ENCODE measurements at regions not wholly inside any gene's neighbourhood (a gene's known extent, or its start where the extent isn't known, plus 50 kb on each side); places are given as distances from the start of the nearest gene placed in this dataset.

DNA sequence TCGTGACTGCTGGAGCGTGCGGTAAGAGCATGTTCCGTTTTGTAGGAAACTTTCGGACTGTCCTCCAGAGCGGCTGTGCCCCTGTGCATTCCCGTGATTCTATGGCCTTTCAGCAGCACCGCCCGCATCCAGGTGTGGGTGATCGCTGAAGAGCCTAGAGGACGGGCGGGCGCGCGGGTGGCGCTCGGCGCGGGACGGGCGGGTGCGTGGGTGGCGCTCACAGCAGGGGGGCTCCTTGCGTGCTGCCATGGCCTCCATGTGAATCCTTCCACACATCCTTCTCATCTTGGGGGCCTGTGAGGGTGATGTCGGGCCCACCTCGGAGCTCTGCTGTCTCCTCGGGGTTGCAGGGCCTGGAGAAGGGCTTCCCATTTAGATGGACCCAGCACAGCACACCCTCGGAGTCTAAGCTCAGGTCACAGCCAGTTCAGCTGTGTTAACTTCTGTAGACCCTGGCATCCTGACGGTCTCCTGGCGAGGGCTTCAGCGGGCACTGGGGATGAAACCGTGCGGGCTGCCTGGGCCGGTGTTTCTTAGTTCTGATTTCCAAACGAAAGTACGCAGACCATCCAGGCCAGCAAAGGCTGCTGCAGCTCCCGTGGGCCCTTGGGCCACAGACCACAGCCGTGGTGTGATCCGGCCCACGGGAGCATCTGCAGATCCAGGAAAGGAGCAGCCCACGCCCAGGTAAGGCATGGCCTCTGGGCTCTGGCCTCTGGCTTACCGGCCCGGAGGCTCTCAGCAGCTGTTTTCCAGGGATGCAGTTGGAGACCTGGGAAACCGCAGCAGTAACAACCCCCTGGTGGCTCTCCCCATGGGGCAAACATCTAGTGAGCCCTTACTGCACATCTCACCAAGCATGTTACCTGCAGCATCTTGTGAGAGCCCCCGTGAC lies 339.4 kb downstream of the FOXL1 start (continued):
- TF ChIP-seq, protein P1, sequence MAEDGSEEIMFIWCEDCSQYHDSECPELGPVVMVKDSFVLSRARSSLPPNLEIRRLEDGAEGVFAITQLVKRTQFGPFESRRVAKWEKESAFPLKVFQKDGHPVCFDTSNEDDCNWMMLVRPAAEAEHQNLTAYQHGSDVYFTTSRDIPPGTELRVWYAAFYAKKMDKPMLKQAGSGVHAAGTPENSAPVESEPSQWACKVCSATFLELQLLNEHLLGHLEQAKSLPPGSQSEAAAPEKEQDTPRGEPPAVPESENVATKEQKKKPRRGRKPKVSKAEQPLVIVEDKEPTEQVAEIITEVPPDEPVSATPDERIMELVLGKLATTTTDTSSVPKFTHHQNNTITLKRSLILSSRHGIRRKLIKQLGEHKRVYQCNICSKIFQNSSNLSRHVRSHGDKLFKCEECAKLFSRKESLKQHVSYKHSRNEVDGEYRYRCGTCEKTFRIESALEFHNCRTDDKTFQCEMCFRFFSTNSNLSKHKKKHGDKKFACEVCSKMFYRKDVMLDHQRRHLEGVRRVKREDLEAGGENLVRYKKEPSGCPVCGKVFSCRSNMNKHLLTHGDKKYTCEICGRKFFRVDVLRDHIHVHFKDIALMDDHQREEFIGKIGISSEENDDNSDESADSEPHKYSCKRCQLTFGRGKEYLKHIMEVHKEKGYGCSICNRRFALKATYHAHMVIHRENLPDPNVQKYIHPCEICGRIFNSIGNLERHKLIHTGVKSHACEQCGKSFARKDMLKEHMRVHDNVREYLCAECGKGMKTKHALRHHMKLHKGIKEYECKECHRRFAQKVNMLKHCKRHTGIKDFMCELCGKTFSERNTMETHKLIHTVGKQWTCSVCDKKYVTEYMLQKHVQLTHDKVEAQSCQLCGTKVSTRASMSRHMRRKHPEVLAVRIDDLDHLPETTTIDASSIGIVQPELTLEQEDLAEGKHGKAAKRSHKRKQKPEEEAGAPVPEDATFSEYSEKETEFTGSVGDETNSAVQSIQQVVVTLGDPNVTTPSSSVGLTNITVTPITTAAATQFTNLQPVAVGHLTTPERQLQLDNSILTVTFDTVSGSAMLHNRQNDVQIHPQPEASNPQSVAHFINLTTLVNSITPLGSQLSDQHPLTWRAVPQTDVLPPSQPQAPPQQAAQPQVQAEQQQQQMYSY (CRISPR knock-in tag; IDR thresholded peaks at IDR 0.05): no peak
- TF ChIP-seq, protein P2, sequence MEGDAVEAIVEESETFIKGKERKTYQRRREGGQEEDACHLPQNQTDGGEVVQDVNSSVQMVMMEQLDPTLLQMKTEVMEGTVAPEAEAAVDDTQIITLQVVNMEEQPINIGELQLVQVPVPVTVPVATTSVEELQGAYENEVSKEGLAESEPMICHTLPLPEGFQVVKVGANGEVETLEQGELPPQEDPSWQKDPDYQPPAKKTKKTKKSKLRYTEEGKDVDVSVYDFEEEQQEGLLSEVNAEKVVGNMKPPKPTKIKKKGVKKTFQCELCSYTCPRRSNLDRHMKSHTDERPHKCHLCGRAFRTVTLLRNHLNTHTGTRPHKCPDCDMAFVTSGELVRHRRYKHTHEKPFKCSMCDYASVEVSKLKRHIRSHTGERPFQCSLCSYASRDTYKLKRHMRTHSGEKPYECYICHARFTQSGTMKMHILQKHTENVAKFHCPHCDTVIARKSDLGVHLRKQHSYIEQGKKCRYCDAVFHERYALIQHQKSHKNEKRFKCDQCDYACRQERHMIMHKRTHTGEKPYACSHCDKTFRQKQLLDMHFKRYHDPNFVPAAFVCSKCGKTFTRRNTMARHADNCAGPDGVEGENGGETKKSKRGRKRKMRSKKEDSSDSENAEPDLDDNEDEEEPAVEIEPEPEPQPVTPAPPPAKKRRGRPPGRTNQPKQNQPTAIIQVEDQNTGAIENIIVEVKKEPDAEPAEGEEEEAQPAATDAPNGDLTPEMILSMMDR (IDR thresholded peaks at IDR 0.05): no peak
- TF ChIP-seq, protein P3, sequence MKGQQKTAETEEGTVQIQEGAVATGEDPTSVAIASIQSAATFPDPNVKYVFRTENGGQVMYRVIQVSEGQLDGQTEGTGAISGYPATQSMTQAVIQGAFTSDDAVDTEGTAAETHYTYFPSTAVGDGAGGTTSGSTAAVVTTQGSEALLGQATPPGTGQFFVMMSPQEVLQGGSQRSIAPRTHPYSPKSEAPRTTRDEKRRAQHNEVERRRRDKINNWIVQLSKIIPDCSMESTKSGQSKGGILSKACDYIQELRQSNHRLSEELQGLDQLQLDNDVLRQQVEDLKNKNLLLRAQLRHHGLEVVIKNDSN (CRISPR knock-in tag; IDR thresholded peaks at IDR 0.05): no peak
- TF ChIP-seq ZNF263 (CRISPR knock-in tag; IDR thresholded peaks at IDR 0.05; ENCODE audit: low read depth): no peak
- TF ChIP-seq, protein P4, sequence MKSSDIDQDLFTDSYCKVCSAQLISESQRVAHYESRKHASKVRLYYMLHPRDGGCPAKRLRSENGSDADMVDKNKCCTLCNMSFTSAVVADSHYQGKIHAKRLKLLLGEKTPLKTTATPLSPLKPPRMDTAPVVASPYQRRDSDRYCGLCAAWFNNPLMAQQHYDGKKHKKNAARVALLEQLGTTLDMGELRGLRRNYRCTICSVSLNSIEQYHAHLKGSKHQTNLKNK (CRISPR knock-in tag; IDR thresholded peaks at IDR 0.05): no peak

DNA sequence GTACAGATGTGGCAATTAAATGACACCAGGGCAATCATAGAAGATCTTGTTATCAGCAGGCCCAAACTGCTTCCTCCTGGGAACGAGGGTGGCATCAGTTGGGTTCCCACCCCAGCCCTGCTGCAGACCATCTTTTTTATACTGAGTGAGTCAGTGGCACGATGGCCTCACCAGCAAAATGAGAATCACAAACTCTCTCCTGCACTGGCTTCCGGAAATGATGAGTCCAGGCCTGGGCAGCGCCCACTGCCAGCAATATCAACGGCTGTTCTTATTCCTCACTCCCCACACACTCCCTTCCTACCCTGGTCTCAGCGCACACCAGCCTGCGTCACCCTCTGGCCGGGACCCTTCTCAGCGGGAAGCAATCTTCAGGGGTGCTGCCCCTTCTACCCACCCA lies 340.3 kb downstream of the FOXL1 start:
- CTCF ChIA-PET: no interaction called here
- H3K27ac Mint-ChIP-seq: no peak overlapping the region
- H3K9me3 Mint-ChIP-seq: peaks cover 17% of the 10 kb centered on the region
- TF ChIP-seq, protein P5, sequence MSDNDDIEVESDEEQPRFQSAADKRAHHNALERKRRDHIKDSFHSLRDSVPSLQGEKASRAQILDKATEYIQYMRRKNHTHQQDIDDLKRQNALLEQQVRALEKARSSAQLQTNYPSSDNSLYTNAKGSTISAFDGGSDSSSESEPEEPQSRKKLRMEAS (CRISPR knock-in tag; IDR thresholded peaks at IDR 0.05): no peak
- TF ChIP-seq MYBL2 (CRISPR knock-in tag; IDR thresholded peaks at IDR 0.05) (no peak), ESRRA (CRISPR knock-in tag; IDR thresholded peaks at IDR 0.05; ENCODE audit: borderline replicate concordance) (no peak), ZNF423 (CRISPR knock-in tag; IDR thresholded peaks at IDR 0.05) (no peak), ZNF671 (CRISPR knock-in tag; IDR thresholded peaks at IDR 0.05) (no peak)
- TF ChIP-seq, protein P6, sequence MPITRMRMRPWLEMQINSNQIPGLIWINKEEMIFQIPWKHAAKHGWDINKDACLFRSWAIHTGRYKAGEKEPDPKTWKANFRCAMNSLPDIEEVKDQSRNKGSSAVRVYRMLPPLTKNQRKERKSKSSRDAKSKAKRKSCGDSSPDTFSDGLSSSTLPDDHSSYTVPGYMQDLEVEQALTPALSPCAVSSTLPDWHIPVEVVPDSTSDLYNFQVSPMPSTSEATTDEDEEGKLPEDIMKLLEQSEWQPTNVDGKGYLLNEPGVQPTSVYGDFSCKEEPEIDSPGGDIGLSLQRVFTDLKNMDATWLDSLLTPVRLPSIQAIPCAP (CRISPR knock-in tag; IDR thresholded peaks at IDR 0.05): no peak
- no peak for ATAC-seq
- POLR2A ChIA-PET: no interaction called here
- no peak for DNase-seq (ENCODE audit: low spot score)
- H3K4me1 Mint-ChIP-seq: peaks cover 14% of the 10 kb centered on the region
- peaks cover 19% of the 10 kb centered on the region for H3K36me3 Mint-ChIP-seq
- no peaks in the 10 kb centered on the region for H3K27me3 Mint-ChIP-seq (ENCODE audit: low read depth)
- H3K4me3 Mint-ChIP-seq: no peak overlapping the region

DNA sequence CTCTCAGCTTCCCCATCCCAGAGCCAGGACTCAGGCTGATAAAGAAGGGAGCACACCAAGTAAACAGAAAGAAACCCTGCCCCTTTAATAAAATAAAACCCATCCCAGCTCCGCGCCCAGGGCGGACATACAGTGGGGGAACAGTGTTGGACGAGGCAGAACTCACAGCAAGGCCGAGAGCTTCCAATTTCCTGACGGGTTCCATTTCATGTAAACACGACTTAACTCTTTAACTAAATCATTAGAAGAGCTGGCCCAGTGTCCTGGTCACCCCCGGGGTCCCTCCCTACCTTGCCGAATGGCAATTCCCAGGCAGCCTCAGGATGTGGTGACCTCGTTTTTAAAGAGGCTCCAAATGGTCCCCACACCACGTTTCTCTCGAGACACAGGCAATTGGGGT lies 340.7 kb downstream of the FOXL1 start:
- peaks cover 14% of the 10 kb centered on the region for H3K4me1 Mint-ChIP-seq
- no peaks in the 10 kb centered on the region for H3K27me3 Mint-ChIP-seq (ENCODE audit: low read depth)
- H3K36me3 Mint-ChIP-seq: peaks cover 19% of the 10 kb centered on the region
- TF ChIP-seq NFE2L1 (CRISPR knock-in tag; IDR thresholded peaks at IDR 0.05): no peak
- ChIA-PET POLR2A (no interaction called here), CTCF (no interaction called here)
- ATAC-seq: no peak
- no peak overlapping the region for H3K4me3 Mint-ChIP-seq
- no peak for DNase-seq (ENCODE audit: low spot score)
- H3K9me3 Mint-ChIP-seq: peaks cover 17% of the 10 kb centered on the region
- H3K27ac Mint-ChIP-seq: no peak overlapping the region
